Kidney glomerular epithelial cell (primary cell): ENCODE measurements at regions not wholly inside any gene's neighbourhood (a gene's known extent, or its start where the extent isn't known, plus 50 kb on each side); places are given as distances from the start of the nearest gene placed in this dataset.

Experiments
- DNase-seq: peaks from one replicate; lab custom pipeline; 2025; lab: John Stamatoyannopoulos, UW

DNA sequence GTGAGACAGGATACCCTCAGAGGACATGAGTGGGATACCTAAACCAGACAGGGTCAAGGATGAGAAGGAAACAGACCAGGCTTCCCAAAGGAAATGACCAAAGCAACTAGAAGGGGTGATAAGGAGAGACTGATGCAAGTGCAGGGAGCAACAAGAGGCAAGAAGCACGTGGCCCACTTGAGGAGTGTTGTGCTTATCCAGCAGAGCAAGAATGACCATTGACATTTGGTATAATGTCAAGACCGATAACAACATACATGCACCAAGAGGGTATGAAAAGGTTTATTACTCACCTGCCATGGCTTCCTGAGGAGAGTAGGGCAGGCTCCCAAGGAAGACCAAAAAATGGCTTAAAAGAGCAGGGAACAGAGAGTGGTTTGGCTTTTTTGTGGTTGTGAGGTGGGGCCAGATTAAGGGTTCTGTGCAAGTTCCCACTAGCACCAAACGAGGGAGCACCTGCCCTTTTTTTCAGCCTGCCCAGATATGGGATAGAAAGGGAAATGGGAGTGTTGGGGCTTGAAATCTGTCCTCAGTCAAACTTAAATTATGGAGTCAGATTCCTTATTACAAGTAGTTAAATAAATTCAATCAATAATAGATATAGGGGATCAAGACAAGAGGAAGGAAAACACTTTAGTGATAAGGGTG lies 513.6 kb downstream of the RASEF start:
- DNase-seq = no peak

DNA sequence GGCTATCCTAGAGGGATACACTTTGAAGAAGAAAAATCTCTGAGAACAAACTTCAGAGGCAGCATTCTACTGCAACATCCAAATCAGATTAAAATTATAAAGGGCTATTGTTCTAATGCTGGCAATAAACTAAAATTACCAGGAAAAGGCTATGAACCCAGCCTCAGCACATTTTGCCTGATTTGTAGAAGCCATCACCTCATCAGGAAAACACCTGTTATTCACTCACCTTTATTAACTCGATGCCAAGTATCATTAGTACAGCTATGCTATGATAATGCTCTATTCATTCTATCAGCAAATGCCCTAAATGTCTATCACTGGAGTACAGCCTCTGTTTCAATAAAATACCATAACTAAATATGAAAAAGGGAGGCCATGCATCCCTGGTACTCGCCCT lies 510.2 kb downstream of the RASEF start:
- DNase-seq = no peak

DNA sequence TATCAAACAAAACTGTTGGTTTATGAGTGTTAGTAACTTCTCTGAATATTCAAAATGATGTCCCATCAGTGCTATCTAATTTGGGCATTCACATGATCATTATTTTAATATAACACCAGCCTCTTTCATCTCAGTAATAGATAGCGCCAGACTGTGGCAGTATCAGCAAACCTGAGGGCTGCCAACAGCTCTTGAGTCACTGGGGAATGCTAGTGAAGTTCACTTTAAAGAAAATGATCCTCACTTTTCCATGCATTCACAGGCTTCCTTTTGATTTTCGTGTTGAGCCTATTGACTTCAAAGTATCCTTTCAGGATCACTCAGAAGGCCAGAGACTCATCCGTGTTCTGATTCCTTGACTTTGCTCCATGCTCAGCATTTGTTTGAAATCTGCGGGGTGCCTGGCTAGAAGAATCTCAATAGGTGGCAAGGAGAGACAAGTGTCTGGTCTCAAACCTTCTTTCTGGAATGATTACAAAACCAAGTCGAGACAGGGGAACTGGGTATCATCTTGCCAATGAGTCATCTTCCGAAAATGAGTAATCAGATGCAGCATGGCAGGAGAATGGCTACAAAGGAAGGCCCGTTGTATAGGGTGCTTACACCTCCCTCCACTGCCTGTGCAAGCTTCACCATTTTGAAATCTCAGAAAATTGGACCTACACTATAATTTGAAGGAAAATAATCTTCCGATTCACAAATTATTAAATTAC lies 509.1 kb downstream of the RASEF start:
- no peak for DNase-seq

DNA sequence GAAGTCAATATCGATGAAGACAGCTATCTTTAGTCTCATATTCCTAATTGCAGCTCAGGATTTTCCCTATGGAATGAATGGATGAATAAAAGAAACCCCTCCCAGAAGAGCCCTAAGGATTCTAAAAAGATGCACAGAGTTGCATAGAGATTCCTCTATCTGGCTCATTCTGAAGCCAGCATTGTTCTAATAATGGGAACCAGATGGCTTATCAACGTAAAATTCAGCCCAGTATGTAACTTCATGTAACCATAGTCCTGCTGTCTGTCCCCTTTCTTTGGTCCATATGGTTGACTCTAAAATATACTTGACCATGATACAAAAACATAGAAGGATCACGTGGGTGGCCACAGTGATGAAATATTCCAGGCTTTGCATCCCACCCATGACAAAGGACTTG lies 508.6 kb downstream of the RASEF start:
- DNase-seq = no peak

DNA sequence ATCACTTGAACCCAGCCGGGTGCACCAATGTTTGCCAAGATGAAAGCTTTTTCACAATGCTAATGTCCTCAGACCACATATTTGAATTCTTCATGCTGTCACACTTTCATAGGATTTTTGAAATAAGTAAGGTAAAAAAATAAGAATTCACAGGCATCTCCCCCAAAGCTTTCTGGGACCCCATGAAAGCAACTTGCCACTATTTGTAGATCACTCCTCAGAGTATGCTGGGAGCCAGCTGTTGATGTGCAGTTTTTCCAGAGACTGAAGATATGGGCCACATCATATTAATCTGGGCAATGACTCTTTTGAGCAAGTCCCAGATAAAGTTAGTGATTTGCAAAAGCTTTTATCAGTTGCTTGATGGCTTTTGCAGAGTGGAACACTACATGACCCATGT lies 507.9 kb downstream of the RASEF start:
- no peak for DNase-seq

DNA sequence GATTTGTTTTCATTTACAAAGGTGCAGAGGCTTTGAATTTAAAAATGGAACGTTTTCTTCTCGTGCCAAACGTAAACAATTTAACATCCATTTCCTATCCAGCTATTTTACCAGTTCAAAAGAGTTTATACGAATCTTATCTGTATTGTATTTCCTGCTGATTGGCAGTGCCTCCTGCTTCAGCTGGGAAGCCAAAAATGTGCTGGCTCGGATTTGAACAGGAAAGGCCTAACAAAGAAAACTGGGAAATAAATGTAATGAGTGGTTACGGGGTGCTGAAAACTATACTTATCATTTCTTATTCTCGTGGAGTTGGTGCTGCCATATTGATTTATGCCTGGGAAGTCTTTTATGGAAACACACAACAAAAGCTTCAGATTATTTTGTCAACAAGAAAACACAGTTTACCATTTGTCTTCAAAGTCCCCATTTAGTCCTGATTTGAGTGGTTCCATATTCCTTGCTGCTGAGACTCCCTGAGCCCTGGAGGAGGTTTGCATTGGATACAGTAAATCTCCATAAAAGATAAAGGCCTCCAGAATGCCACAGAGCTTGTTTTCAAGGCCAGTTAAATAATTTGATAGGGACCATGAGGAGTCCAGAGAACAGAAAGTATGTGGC lies 507.4 kb downstream of the RASEF start:
- no peak for DNase-seq

DNA sequence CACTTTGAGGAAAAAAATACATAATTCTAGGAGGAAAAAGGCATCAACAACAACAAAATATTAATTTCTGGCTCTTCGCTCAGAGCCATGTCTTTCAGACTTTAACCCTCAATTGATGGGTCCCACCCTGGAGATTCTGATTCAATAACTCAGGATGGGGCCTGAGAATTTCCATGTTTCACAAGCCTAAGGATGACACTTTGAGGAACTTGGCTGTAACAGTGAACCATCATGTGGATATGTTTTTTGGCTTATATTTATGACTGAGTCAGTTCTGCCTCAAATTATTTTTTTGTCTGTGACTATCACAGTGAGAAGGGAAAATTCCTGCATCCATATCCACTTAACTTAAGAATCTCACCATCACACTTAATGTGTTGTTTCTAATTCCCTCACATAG lies 504.6 kb downstream of the RASEF start:
- DNase-seq = no peak

DNA sequence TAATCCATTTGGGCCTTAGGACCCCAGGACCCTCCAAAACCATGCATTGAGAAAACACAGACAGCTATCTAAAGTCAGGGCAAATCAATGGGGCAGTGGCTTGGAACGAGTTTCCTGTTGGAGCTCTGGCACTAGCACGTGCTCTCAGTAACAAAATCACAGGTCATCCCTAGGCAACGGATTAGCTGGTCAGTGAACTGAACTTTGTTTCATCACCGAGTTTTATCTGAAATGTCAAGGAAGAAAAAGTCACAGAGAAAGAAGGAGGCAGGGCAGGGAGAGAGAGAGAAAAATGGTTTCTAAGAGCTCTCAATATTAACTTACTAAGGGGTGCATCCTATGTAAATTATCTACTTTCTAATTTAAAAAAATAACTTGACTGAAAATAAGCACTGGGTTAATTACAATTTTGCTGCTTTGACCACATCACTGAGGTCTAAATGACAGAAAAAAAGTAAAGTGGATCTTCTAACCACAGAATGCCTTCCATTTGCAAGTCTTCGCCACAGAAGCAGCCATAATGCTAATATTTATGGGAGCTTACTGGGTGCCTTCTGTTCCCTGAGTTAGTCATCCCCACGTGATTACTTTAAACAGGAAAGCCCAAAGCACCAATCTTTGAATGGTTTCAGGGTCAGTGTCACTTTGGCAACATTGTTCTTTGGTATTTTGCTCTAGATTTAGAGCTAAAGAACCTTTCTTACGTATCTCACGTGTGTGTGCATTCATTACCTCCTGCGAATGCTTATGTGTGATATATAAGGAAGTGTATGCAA lies 503.9 kb downstream of the RASEF start:
- no peak for DNase-seq

DNA sequence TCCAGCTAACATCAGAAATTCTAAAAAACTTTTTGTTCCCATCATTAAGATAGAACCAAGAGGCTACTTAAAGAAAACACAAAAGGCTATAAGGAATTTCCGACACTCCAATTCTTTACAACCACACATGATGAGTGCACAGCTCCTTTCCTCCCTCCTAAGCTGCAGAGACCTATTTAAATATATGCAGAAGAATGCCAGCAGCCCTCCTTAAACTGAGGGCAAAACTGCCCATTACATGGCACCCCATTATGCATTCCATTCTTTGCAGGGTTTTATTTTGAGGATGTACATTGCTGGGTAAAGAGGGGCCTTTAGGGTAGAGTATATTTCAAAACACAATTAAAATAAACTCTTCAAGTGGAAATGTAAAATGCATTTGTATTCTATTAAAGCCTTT lies 502.9 kb downstream of the RASEF start:
- DNase-seq = no peak

DNA sequence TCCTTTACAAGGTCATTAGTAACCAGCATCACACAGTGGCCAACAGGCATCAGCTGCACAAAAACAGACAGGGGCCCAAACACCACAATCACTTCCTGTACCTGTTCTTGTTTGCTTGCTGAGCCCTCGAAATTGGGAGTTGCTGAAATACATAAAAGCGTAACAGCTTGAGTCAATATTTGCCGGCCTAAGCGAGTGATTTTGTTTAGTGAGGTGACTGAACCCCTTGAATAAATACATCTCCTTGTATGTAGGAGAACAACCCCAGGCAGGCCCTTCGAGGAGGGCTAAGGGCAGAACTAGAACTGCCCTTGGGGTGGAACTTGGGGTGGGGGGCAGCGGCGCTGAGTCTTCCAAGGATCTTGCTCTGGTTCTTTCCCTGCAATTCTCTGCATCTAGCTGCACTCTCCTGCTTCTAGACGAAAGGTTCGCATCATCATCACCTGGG lies 502.5 kb downstream of the RASEF start:
- DNase-seq = no peak

DNA sequence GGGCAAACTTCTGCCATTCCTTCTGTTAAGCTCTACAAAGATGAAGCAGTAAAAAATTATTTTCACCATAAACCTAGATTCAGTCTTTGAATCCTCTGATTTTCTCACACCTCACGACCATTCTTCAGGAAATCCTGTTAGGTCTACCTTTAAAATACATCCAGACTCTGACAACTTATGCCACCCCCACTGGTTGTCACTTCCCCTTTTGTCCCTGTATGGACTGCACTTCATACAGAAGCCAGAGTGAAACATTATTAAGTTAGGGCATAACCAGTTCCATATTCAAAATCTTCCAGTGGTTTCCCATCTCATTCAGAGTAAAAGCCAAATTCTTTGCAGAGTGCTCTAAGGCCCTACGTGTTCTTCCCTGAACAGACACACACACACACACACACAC lies 499.8 kb downstream of the RASEF start:
- no peak for DNase-seq

DNA sequence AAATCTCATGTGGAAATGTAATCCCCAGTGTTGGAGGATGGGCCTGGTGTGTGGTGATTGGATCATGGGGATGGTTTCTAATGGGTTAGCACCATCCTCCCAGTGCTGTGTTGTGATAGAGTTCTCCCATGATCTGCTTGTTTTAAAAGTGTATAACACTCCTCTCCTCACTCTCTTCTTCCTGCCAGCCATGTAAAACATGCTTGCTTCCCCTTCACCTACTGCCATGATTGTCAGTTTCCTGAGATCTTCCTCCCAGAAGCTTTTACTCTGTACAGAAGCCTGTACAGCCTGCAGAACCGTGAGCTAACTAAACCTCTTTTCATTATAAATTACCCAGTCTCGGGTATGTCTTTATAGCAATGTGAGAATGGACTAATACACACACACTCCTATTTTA lies 499.1 kb downstream of the RASEF start:
- DNase-seq = no peak

DNA sequence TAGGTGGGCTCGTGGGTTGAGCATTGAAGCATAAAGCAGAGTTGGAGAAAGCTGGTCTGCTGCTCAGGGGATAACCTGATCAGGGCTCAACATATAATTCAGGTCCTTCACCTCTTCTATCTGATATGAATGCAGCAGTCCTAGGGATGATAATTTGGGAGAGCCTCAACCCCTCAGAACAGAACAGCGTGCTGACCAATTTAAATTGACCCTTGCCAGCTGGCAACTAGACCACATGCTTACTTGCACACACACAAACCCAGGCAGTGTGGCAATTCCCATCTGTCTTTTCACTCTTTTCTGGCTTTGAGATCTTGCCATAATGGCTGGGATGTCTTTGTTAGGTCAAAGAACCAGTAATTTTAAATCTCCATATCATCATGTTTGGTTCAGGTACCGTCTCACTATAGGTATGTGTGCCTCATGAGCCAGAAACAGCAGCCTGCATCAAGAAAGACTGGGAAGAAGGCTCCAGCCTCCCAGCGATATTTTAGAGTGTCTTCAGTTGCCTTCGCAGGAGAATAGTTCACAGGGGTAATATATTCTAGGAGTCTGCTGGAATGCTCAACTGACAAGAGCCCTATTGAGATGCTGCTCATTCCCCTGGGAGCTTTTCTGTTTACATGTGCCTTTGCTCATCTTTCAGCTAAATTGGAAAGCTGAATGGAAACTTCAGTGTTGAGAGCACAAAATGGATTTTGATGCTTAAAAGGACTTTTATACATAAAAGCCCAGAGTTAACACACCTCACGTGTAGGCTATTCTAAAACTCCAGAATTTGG lies 497.6 kb downstream of the RASEF start:
- no peak for DNase-seq

DNA sequence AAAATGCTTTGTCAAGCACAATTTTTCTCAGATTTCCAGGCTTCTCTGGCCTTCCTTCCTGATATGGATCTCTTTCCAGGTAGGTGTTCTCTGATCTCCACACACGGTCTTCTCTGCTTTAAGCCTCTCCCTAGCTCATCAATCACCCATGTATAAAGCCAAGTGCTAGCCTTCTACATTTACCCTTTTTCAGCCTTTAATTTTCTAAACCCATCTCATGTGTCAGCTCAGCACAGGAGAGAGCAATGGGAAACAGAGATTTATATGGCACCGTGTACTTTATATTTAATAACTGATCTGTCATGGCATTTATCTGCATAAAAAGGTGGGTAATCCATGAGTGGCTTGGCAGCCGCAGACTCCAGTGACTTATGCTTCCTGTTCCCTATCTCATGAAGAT lies 495.0 kb downstream of the RASEF start:
- no peak for DNase-seq

DNA sequence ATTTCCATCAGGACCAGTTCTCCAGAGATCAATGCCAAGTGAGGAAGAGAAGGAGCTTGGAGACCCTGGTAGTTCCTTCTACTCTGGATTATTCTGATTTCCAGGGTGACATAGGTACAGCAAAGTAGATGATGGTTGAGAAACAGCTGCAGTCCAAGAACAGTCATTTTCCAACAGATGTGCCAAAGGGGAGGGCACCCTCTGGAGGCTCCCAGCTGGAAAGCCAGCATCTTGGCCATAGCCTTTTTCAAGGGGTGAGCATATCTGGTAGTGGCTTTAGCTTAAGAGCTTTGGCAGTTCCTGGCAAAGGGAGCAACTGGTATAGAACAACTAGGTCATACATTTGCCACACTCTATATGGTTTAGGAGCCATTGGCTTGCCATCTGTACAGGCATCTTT lies 492.7 kb downstream of the RASEF start:
- no peak for DNase-seq

DNA sequence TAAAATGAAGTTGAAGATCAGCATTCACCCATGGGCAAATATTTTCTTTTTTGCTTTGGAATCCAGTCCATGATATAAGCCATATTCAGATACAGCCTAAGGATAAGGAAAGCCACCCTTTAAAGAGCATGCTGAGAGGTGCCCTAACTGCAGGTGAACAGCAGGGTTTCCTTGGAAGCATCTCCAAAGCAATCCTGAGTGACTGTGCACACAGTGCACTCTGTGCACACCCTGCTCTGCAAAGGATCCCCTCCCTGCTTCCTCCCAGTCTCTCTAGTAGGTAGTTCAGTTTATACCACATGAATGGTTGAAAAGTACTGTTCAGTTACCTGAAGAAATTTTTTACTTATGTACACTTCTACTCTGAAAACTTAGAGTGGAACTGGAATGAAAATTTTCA lies 491.4 kb downstream of the RASEF start:
- DNase-seq = no peak

DNA sequence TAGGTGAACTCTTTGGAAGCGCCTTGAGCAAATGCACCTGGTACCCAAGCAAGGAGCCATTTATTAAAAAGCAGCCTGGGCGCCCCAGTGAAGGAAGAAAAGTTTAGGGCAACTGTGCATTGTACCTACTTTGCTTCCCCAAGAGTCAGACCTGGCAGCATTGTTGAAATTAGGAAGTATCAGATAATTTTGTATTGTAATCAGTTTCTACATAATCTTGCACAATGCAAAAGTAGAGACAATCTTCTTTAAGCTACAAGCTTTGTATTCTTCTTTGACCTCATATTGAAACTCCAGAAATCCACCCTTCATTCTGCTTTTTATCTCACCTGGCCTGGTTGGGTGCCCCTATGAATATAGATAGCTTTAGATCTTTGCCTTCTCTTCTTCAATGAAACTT lies 490.8 kb downstream of the RASEF start:
- no peak for DNase-seq

DNA sequence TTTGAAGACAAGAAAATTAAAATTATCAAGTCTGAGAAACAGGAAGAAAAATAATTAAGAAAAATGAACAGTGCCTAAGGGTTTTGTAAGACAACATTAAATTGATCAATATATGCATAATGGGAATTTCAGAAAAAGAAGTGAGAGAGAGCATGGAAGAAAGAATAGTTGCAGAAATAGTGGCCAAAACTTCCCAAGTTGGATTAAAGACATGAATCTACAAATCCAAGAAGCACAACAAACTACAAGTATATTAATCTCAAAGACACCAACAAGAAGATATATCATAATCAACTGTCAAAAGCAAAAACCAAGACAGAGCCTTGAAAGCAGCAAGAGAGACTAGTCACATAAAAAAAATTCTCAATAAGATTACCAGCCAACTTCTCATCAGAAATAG lies 488.0 kb downstream of the RASEF start:
- DNase-seq = no peak

DNA sequence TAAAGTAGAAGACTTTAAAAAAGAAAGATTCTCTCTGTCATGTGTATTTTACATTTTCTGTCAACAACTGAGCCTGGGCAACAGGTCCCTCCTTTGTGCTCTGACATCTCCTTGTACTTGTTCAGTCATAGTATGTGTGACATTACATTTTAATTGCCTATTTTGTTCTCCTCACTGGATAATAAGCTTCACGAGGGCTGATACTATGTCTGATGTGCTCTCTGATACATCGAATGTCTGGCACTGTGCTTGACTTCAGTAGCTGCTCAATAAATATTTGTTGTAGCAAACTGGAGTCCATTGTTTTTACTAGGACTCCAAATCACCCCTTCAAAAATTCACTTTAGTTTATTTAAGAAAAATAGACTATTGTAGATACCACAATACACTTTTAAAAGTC lies 482.0 kb downstream of the RASEF start:
- DNase-seq = no peak

DNA sequence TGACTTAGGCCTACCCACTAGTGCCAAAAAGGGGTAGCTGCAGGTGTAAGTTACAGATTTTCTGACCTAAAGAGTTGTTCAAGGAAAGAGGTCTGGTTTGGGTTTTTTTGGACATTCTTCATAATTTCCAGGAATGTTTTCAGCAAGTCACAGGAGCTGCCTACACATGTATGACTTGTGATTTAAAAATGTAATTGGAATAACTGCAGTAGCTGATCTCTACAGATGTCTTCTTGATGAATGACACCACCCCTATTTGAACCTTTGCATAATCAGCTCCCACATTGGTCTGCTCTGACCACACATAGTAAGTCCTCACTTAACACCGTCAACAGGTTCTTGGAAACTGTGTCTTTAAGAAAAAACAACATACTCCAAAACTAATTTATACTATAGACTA lies 481.4 kb downstream of the RASEF start:
- DNase-seq = no peak

DNA sequence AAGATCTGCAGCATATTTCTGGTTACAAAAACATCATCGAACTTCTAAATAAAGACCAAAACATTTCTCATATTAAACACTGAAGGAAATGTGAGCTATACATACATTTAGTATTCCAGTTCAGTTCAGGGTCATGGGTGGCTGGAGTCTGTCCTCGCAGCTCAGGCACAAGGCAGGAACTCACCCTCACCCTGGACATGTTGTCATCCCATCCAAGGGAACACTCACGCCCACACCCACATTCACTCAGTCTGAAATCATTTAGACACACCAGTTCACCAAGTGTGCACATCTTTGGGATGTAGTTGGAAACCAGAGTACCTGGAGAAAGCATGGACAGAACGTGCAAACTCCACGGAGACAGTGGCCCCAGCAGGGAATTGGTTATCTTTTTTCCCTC lies 481.0 kb downstream of the RASEF start:
- no peak for DNase-seq

DNA sequence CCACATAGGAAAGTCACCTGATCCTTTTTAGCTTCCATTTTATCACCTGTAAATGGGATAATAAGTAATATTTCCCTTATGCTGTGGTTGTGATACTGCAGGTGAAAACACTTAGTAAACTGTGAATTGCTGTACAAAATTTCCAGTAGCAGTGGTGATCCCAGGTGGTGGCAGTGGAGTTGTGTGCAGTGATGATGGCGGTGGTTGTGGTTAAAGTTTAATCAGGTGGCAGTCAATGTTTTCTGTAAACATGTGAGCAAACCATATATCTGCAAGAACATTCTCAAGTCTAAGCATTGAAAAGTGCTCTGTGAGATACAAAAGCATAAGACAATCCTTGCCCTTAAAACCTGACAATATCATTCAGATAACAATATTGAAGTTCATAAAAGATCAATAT lies 480.2 kb downstream of the RASEF start:
- DNase-seq = no peak
